ENCODE measurements at regions not wholly inside any gene's neighbourhood (a gene's known extent, or its start where the extent isn't known, plus 50 kb on each side); places are given as distances from the start of the nearest gene placed in this dataset.

DNA sequence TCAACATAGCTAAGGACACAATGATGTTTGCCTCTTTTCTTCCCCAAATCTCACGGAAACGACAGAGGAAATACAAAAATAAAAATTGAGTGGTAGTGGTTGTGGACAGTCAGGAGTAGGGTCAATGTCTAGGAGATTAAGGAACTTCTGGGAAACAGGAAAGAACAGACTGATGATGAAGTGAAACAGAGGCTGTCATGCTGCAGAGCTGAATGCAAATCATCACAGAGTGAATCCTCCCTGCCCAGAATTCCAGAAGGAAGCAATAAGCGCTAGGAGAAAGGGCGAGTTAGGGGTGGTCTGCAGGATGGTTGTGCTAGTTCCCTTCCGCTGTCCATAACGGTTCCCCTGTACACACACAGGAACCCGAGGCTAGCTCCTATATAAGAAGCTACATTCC lies 64.7 kb upstream of the POMGNT2 start:
- Histone ChIP-seq H3K4me1 (ENCODE audit: insufficient read depth, low read length) (no peaks in the 10 kb centered on the region), H3K4me3 (ENCODE audit: low read length) (no peak overlapping the region), H3K27me3 (ENCODE audit: control insufficient read depth in 1 of 2, insufficient read depth in 2 of 2, low read length in 2 of 2) (no peaks in the 10 kb centered on the region), H3K9me3 (ENCODE audit: control insufficient read depth in 1 of 2, insufficient read depth in 1 of 2, low read length in 2 of 2) (peaks cover 4 to 36% of the 10 kb centered on the region in 2 experiments), H3K27ac (ENCODE audit: low read depth in 1 of 2, low read length in 2 of 2) (no peak overlapping the region), H3K36me3 (ENCODE audit: insufficient read depth, low read length) (no peaks in the 10 kb centered on the region)
- H3K27me3 Mint-ChIP-seq = no peaks in the 10 kb centered on the region
- ATAC-seq (ENCODE audit: poor library complexity) = no peak
- H3K27ac Mint-ChIP-seq = no peak overlapping the region
- H3K9me3 Mint-ChIP-seq = peaks cover 20% of the 10 kb centered on the region
- ChIA-PET CTCF (no interaction called here), POLR2A (interaction anchor here (0.6 to 3.1 kb wide), 2 partner anchors 9 to 429 kb away, joined by 3 to 16 read pairs; no protein-coding TSS in a partner anchor)
- H3K36me3 Mint-ChIP-seq (ENCODE audit: low read depth) = peaks cover 32% of the 10 kb centered on the region
- intact Hi-C loops (cut with DNase I, micrococcal nuclease) = no loop called here
- DNase-seq = no peak
- TF ChIP-seq, protein P1, sequence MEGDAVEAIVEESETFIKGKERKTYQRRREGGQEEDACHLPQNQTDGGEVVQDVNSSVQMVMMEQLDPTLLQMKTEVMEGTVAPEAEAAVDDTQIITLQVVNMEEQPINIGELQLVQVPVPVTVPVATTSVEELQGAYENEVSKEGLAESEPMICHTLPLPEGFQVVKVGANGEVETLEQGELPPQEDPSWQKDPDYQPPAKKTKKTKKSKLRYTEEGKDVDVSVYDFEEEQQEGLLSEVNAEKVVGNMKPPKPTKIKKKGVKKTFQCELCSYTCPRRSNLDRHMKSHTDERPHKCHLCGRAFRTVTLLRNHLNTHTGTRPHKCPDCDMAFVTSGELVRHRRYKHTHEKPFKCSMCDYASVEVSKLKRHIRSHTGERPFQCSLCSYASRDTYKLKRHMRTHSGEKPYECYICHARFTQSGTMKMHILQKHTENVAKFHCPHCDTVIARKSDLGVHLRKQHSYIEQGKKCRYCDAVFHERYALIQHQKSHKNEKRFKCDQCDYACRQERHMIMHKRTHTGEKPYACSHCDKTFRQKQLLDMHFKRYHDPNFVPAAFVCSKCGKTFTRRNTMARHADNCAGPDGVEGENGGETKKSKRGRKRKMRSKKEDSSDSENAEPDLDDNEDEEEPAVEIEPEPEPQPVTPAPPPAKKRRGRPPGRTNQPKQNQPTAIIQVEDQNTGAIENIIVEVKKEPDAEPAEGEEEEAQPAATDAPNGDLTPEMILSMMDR (IDR thresholded peaks at IDR 0.05) = no peak
- H3K4me3 Mint-ChIP-seq = no peak overlapping the region
- no peaks in the 10 kb centered on the region for H3K4me1 Mint-ChIP-seq (ENCODE audit: low read depth)

DNA sequence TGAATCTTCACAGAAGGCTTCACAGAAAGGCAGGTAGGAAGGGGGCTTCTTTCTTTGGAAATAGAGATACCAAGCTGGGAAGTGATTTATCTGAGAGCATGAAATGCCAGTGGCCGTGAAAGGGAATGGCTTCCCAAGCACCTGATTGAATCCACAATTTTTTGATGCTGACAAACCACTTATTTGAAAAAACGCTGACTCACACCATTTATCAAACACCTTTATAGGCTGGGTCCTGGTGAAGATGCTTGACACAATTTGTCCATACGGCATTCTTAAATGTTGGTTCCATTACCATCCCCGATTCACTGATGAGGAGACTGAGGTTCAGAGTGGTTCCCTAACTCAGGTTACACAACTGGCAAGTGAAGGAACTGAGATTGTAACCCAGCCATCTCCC lies 64.1 kb upstream of the POMGNT2 start:
- TF ChIP-seq, protein P1 (IDR thresholded peaks at IDR 0.05) = no peak
- intact Hi-C loops (cut with DNase I, micrococcal nuclease) = no loop called here
- Mint-ChIP-seq H3K4me1 (ENCODE audit: low read depth) (no peaks in the 10 kb centered on the region), H3K4me3 (no peak overlapping the region), H3K36me3 (ENCODE audit: low read depth) (peaks cover 35% of the 10 kb centered on the region), H3K27ac (no peak overlapping the region), H3K27me3 (no peaks in the 10 kb centered on the region), H3K9me3 (peaks cover 20% of the 10 kb centered on the region)
- peaks cover 4 to 36% of the 10 kb centered on the region in 2 experiments for H3K9me3 ChIP-seq (ENCODE audit: control insufficient read depth in 1 of 2, insufficient read depth in 1 of 2, low read length in 2 of 2)
- no peaks in the 10 kb centered on the region for H3K27me3 ChIP-seq (ENCODE audit: control insufficient read depth in 1 of 2, insufficient read depth in 2 of 2, low read length in 2 of 2)
- no peaks in the 10 kb centered on the region for H3K4me1 ChIP-seq (ENCODE audit: insufficient read depth, low read length)
- no peak for DNase-seq
- no peak overlapping the region for H3K27ac ChIP-seq (ENCODE audit: low read depth in 1 of 2, low read length in 2 of 2)
- ChIA-PET POLR2A (interaction anchor here (0.5 to 3.1 kb wide), 3 partner anchors 10 to 430 kb away, joined by 3 to 16 read pairs (median 3); no protein-coding TSS in a partner anchor), CTCF (no interaction called here)
- no peaks in the 10 kb centered on the region for H3K36me3 ChIP-seq (ENCODE audit: insufficient read depth, low read length)
- no peak for ATAC-seq (ENCODE audit: poor library complexity)
- no peak overlapping the region for H3K4me3 ChIP-seq (ENCODE audit: low read length)

DNA sequence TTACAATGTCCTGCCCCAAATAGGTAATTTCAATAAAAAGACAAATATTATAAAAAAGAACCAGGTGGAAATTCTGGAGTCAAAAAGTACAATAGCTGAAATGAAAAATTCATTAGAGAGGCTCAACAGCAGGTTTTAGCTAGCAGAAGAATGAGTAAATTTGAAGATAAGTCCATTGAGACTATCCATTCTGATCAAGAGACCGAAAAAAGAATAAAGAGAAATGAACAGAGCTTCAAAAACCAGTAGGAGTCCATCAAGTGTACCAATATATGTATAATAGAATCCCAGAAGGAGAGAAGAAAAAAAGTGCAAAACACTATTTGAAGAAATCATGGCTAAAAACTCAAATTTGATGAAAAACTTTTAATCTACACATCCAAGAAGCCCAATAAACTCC lies 60.5 kb upstream of the POMGNT2 start:
- Histone ChIP-seq H3K9me3 (ENCODE audit: control insufficient read depth in 1 of 2, insufficient read depth in 1 of 2, low read length in 2 of 2) (peaks cover 0 to 16% of the 10 kb centered on the region in 2 experiments), H3K4me3 (ENCODE audit: low read length) (no peak overlapping the region), H3K27ac (ENCODE audit: low read depth in 1 of 2, low read length in 2 of 2) (no peak overlapping the region), H3K27me3 (ENCODE audit: control insufficient read depth in 1 of 2, insufficient read depth in 2 of 2, low read length in 2 of 2) (no peaks in the 10 kb centered on the region), H3K4me1 (ENCODE audit: insufficient read depth, low read length) (peaks cover 27% of the 10 kb centered on the region), H3K36me3 (ENCODE audit: insufficient read depth, low read length) (no peaks in the 10 kb centered on the region)
- ATAC-seq (ENCODE audit: poor library complexity) (no peak), DNase-seq (no peak)
- H3K36me3 Mint-ChIP-seq (ENCODE audit: low read depth) = peaks cover 27% of the 10 kb centered on the region
- H3K27ac Mint-ChIP-seq = no peak overlapping the region
- H3K27me3 Mint-ChIP-seq = no peaks in the 10 kb centered on the region
- no peak overlapping the region for H3K4me3 Mint-ChIP-seq
- POLR2A ChIA-PET = interaction anchor here (0.9 to 2.2 kb wide), 5 partner anchors 14 to 130 kb away, joined by 3 to 7 read pairs (median 5); partner anchors contain the start of gene SNRK
- intact Hi-C loops (cut with DNase I, micrococcal nuclease) = no loop called here
- TF ChIP-seq, protein P1 (IDR thresholded peaks at IDR 0.05) = no peak
- peaks cover 4% of the 10 kb centered on the region for H3K9me3 Mint-ChIP-seq
- CTCF ChIA-PET = no interaction called here
- peaks cover 29% of the 10 kb centered on the region for H3K4me1 Mint-ChIP-seq (ENCODE audit: low read depth)

All from CD4-positive, alpha-beta T cell (primary cell).